Hippocampal formation (tissue), 2 donors: ENCODE measurements at regions not wholly inside any gene's neighbourhood (a gene's known extent, or its start where the extent isn't known, plus 50 kb on each side); places are given as distances from the start of the nearest gene placed in this dataset.

Experiments used
- DNase-seq, 2 donors: peaks; one replicate each; lab custom pipeline; 2025; lab: John Stamatoyannopoulos, UW

- no peak for DNase-seq
Observed at GRCh38 chr6:140108167-140108566, 733.7 kb upstream of the CITED2 start.

GRCh38 chr6:140107216-140107615 lies 732.8 kb upstream of the CITED2 start:
- no peak for DNase-seq

GRCh38 chr6:140105857-140106256 lies 731.4 kb upstream of the CITED2 start:
- DNase-seq: no peak

GRCh38 chr6:140105241-140105640 lies 730.8 kb upstream of the CITED2 start:
- DNase-seq: no peak

GRCh38 chr6:140101818-140102217 lies 727.4 kb upstream of the CITED2 start:
- DNase-seq: no peak

GRCh38 chr6:140101367-140101766 lies 726.9 kb upstream of the CITED2 start:
- DNase-seq: no peak

GRCh38 chr6:140095532-140095931 lies 721.1 kb upstream of the CITED2 start:
- DNase-seq: no peak

- DNase-seq: no peak
Observed at GRCh38 chr6:140091895-140092294, 717.4 kb upstream of the CITED2 start.

- DNase-seq: no peak
Observed at GRCh38 chr6:140090871-140091270, 716.4 kb upstream of the CITED2 start.

GRCh38 chr6:140083375-140083774 lies 708.9 kb upstream of the CITED2 start:
- no peak for DNase-seq

- DNase-seq: no peak
Observed at GRCh38 chr6:140082867-140083297, 708.4 kb upstream of the CITED2 start.

- DNase-seq: no peak
Observed at GRCh38 chr6:140079328-140079727, 704.9 kb upstream of the CITED2 start.

GRCh38 chr6:140078561-140079125 lies 704.2 kb upstream of the CITED2 start:
- no peak for DNase-seq

GRCh38 chr6:140077827-140078560 lies 703.5 kb upstream of the CITED2 start:
- DNase-seq: no peak

- DNase-seq: no peak
Observed at GRCh38 chr6:140076105-140076504, 701.7 kb upstream of the CITED2 start.

- DNase-seq: no peak
Observed at GRCh38 chr6:140073456-140073855, 699.0 kb upstream of the CITED2 start.

GRCh38 chr6:140071601-140072062 lies 697.2 kb upstream of the CITED2 start:
- DNase-seq: no peak

GRCh38 chr6:140070846-140071473 lies 696.5 kb upstream of the CITED2 start:
- no peak for DNase-seq

GRCh38 chr6:140069576-140069975 lies 695.1 kb upstream of the CITED2 start:
- no peak for DNase-seq

- no peak for DNase-seq
Observed at GRCh38 chr6:140068801-140069200, 694.4 kb upstream of the CITED2 start.

GRCh38 chr6:140064366-140064765 lies 689.9 kb upstream of the CITED2 start:
- DNase-seq: no peak

GRCh38 chr6:140063021-140063399 lies 688.6 kb upstream of the CITED2 start:
- DNase-seq: no peak
